Activated CD4-positive, alpha-beta T cell treated with anti-CD3 and anti-CD28 coated beads, Interleukin-2, amount 10 ng/mL, durations not matched to agents 24 days and 14 days (primary cell): ENCODE measurements at regions not wholly inside any gene's neighbourhood (a gene's known extent, or its start where the extent isn't known, plus 50 kb on each side); places are given as distances from the start of the nearest gene placed in this dataset.

Experiments
- DNase-seq: peaks from one replicate; pipeline ENCODE4 v3.0.0; 2022
- H3K27ac Mint-ChIP-seq: one replicate; pipeline ENCODE4 v1.8.0; 2022; ENCODE audit warnings: mild to moderate bottlenecking, mixed read lengths
- H3K27me3 Mint-ChIP-seq: one replicate; pipeline ENCODE4 v1.8.0; 2022; ENCODE audit warnings: mixed read lengths
- H3K36me3 Mint-ChIP-seq: one replicate; pipeline ENCODE4 v1.8.0; 2022; ENCODE audit warnings: low read depth, mild to moderate bottlenecking, mixed read lengths
- H3K4me1 Mint-ChIP-seq: one replicate; pipeline ENCODE4 v1.8.0; 2021; ENCODE audit warnings: mixed read lengths
- H3K4me3 Mint-ChIP-seq: one replicate; pipeline ENCODE4 v1.8.0; 2022; ENCODE audit warnings: mild to moderate bottlenecking, moderate library complexity, mixed read lengths
- H3K9me3 Mint-ChIP-seq: one replicate; pipeline ENCODE4 v1.8.0; 2021; ENCODE audit warnings: mixed read lengths
- intact Hi-C: fragments of 100-400 bp; cut with micrococcal nuclease; formaldehyde crosslinking; loops from one replicate; pipeline ENCODE4 v1.15.1; 2023

DNA sequence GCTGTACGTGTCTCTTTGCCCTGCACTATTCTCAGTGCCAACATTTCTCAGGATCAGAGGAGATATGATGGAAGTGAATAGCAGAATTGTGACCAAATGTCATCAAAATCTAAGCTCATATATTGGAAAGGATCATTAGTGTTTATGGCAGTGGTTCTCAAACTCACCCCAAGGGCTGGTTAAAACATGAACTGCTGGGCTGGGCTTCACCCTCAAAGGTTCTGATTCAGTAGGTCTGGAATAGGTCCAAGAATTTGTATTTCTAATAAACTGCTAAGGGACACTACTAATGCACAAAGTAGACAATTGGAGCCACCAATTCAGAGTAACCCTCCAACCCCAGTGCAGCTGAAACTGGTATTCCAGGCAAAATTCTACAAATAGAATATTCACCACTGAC lies 317.9 kb upstream of the UBE2E3 start:
- Mint-ChIP-seq H3K27ac (no peak overlapping the region), H3K27me3 (peaks cover 3% of the 10 kb centered on the region), H3K4me3 (no peak overlapping the region), H3K9me3 (no peaks in the 10 kb centered on the region), H3K4me1 (no peaks in the 10 kb centered on the region), H3K36me3 (no peaks in the 10 kb centered on the region)
- intact Hi-C loops = no loop called here
- DNase-seq = no peak

DNA sequence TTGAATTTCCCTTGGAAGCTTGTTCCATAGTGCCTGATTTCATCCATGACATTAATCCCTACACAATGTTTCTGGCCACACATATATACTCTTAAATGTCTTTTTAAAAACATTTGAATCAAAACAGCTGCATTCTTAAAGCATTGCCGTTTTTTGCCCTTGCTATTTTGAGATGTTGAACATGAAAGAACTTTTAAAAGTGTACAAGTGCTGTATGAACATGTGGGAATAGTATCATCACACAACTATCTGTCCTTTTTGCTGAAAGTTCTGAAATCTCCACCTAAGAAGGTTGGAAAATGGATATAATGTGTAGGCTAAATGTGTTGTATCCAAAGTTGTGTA lies 318.7 kb upstream of the UBE2E3 start:
- Mint-ChIP-seq H3K27ac (no peak overlapping the region), H3K36me3 (no peaks in the 10 kb centered on the region), H3K9me3 (no peaks in the 10 kb centered on the region), H3K4me1 (no peaks in the 10 kb centered on the region), H3K27me3 (peaks cover 3% of the 10 kb centered on the region), H3K4me3 (no peak overlapping the region)
- DNase-seq = no peak
- intact Hi-C loops = no loop called here

- H3K4me3 Mint-ChIP-seq = no peak overlapping the region
- no peaks in the 10 kb centered on the region for H3K36me3 Mint-ChIP-seq
- peaks cover 3% of the 10 kb centered on the region for H3K27me3 Mint-ChIP-seq
- intact Hi-C loops = no loop called here
- H3K9me3 Mint-ChIP-seq = no peaks in the 10 kb centered on the region
- no peak for DNase-seq
- no peaks in the 10 kb centered on the region for H3K4me1 Mint-ChIP-seq
- H3K27ac Mint-ChIP-seq = no peak overlapping the region
Observed at GRCh38 chr2:180660881-180661685, 319.3 kb upstream of the UBE2E3 start.

GRCh38 chr2:180660207-180660606 lies 320.2 kb upstream of the UBE2E3 start:
- no peaks in the 10 kb centered on the region for H3K4me1 Mint-ChIP-seq
- no peak overlapping the region for H3K4me3 Mint-ChIP-seq
- intact Hi-C loops = no loop called here
- H3K36me3 Mint-ChIP-seq = no peaks in the 10 kb centered on the region
- no peak for DNase-seq
- no peaks in the 10 kb centered on the region for H3K9me3 Mint-ChIP-seq
- H3K27me3 Mint-ChIP-seq = peaks cover 3% of the 10 kb centered on the region
- no peak overlapping the region for H3K27ac Mint-ChIP-seq

DNA sequence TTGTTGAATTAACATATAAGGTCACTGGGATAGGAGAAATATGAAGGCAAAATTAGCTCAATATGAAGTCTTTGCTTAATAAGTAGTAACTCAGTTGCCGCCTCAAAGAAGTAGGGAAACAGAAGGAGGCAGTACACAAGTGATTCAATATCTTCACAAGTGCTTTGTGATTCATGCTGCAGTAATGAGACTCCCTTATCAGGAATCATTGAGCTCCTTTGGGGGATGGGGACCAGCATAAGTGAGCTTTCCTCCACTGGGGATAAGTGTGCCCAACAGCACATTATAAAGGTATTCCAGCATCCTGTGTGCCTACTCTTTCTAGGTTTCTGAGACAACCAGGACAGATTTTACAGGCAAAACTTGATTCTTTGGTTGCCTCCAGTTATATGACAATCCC lies 323.4 kb upstream of the UBE2E3 start:
- intact Hi-C loops = no loop called here
- peaks cover 3% of the 10 kb centered on the region for H3K27me3 Mint-ChIP-seq
- H3K4me3 Mint-ChIP-seq = no peak overlapping the region
- no peaks in the 10 kb centered on the region for H3K9me3 Mint-ChIP-seq
- no peaks in the 10 kb centered on the region for H3K4me1 Mint-ChIP-seq
- H3K36me3 Mint-ChIP-seq = no peaks in the 10 kb centered on the region
- no peak overlapping the region for H3K27ac Mint-ChIP-seq
- no peak for DNase-seq

DNA sequence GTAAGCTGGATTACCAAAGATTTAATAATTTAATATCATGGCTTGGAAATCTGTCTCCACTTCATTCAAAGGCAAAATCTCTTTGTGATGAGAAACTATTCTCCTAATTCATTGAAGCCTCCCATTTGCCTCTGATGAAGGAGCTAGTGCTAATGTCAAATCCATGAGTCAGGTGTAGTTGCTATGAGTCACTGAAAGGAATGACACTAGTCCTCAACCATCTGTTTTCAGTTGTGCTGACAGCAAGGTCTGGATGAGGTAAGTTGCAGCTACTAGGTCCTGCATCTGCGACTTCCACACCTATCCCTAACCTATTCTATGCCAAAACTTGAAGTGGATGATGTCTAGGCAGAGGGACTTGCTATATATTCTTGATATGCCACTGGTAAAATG lies 324.0 kb upstream of the UBE2E3 start:
- Mint-ChIP-seq H3K9me3 (no peaks in the 10 kb centered on the region), H3K27ac (no peak overlapping the region), H3K4me3 (no peak overlapping the region), H3K27me3 (peaks cover 3% of the 10 kb centered on the region), H3K4me1 (no peaks in the 10 kb centered on the region), H3K36me3 (no peaks in the 10 kb centered on the region)
- intact Hi-C loops = no loop called here
- DNase-seq = no peak

DNA sequence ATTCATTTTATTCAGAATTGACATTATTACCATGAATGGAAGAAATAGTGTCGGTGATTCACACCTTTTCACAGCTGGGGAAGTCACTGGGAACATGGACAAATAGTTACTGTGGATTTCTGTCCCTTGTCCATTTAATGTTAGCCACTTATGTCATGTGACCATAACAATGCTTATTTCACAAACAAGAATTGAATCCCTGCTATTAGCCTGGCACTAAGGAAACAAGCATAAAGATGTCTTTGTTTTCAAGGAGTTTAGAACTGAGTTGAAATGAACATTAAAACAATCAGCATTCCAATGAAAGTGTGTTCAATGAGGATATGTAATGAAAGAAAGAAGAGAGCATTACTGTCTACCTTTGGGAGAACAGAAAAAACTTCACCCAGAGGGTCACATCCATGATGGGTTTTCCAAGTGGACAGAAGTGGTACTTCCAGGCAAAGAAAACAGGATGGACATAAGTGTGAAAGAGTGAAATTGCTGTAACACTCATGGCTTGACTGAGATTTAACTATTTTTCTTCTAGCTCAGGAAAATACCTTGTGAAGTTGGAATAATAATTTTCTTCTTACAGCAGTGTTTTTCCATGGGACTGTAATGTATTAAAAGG lies 324.5 kb upstream of the UBE2E3 start:
- peaks cover 3% of the 10 kb centered on the region for H3K27me3 Mint-ChIP-seq
- H3K4me3 Mint-ChIP-seq = no peak overlapping the region
- no peak overlapping the region for H3K27ac Mint-ChIP-seq
- H3K9me3 Mint-ChIP-seq = no peaks in the 10 kb centered on the region
- intact Hi-C loops = no loop called here
- H3K4me1 Mint-ChIP-seq = no peaks in the 10 kb centered on the region
- no peak for DNase-seq
- H3K36me3 Mint-ChIP-seq = no peaks in the 10 kb centered on the region

DNA sequence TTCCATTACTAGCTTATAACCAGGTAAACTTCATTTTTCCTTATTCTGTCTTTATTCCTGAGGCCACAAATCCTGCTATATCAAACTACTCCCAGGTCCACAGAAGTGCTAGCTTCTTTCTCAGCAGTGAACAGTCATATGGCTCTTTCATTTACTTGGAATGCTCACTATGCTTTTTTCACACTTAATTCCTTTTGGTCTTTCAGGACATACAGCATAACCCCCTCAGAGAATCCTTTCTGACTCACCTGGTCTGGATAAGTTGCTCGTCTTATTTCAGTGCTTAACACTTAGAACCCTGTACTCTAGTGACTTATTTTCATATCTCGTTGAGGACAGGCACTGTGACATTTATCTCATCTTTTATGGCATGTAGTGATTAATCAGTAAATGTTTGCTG lies 325.0 kb upstream of the UBE2E3 start:
- Mint-ChIP-seq H3K36me3 (no peaks in the 10 kb centered on the region), H3K4me1 (no peaks in the 10 kb centered on the region), H3K9me3 (no peaks in the 10 kb centered on the region), H3K4me3 (no peak overlapping the region), H3K27ac (no peak overlapping the region), H3K27me3 (peaks cover 3% of the 10 kb centered on the region)
- no peak for DNase-seq
- intact Hi-C loops = no loop called here

- Mint-ChIP-seq H3K27me3 (no peaks in the 10 kb centered on the region), H3K36me3 (no peaks in the 10 kb centered on the region), H3K4me1 (no peaks in the 10 kb centered on the region), H3K27ac (no peak overlapping the region), H3K4me3 (no peak overlapping the region), H3K9me3 (no peaks in the 10 kb centered on the region)
- DNase-seq = no peak
- intact Hi-C loops = no loop called here
Observed at GRCh38 chr2:180653481-180653880, 326.9 kb upstream of the UBE2E3 start.

- H3K36me3 Mint-ChIP-seq = no peaks in the 10 kb centered on the region
- intact Hi-C loops = no loop called here
- H3K4me1 Mint-ChIP-seq = no peaks in the 10 kb centered on the region
- no peak overlapping the region for H3K27ac Mint-ChIP-seq
- no peak overlapping the region for H3K4me3 Mint-ChIP-seq
- no peak for DNase-seq
- H3K27me3 Mint-ChIP-seq = no peaks in the 10 kb centered on the region
- no peaks in the 10 kb centered on the region for H3K9me3 Mint-ChIP-seq
Observed at GRCh38 chr2:180652794-180653193, 327.6 kb upstream of the UBE2E3 start.

- no peak for DNase-seq
- Mint-ChIP-seq H3K9me3 (no peaks in the 10 kb centered on the region), H3K36me3 (no peaks in the 10 kb centered on the region), H3K4me3 (no peak overlapping the region), H3K27me3 (no peaks in the 10 kb centered on the region), H3K27ac (no peak overlapping the region), H3K4me1 (no peaks in the 10 kb centered on the region)
- intact Hi-C loops = no loop called here
Observed at GRCh38 chr2:180651596-180651995, 328.8 kb upstream of the UBE2E3 start.

DNA sequence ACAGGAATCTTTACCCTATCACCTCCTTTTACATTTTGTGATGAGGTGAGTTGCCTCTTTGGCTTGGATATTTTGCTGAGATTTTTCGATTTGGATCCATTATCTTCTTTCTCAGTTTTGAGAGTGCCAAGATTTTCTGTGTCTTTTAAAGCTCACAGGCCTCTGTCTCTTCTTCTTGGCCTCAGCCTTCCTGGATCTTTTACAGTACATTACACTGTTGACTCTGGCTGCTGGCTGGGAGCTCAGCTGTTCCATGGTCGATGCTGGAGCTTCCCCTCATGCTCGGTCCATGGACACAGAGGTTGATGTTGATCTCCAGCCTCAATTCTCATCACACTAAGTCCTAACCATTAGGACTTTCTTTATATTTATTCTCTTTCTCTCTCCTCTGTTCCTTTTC lies 332.8 kb upstream of the UBE2E3 start:
- Mint-ChIP-seq H3K27ac (no peak overlapping the region), H3K9me3 (no peaks in the 10 kb centered on the region), H3K4me3 (no peak overlapping the region), H3K27me3 (no peaks in the 10 kb centered on the region), H3K4me1 (no peaks in the 10 kb centered on the region), H3K36me3 (no peaks in the 10 kb centered on the region)
- DNase-seq = no peak
- intact Hi-C loops = no loop called here

DNA sequence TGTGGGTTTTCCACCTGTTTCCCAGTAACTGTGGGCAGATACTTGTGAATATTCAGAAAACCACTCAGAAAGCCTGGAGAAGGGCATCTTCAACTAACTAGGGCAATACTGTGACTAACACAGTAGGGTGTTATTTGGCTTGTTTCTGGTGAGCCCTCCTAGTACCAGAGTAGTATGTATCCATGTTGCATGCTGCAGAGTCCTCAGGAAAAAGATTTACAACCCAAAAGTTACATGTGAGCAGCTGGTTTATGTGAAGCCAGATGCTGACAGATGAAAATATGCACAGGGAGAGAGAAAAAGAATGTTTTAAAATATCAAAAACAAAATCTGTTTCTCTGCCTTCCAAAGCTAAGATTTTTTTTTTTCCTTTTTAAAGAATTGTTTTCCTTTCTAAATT lies 333.2 kb upstream of the UBE2E3 start:
- Mint-ChIP-seq H3K4me1 (no peaks in the 10 kb centered on the region), H3K9me3 (no peaks in the 10 kb centered on the region), H3K36me3 (no peaks in the 10 kb centered on the region), H3K27me3 (no peaks in the 10 kb centered on the region), H3K4me3 (no peak overlapping the region), H3K27ac (no peak overlapping the region)
- DNase-seq = no peak
- intact Hi-C loops = no loop called here

GRCh38 chr2:180646756-180647155 lies 333.6 kb upstream of the UBE2E3 start:
- no peak for DNase-seq
- intact Hi-C loops = no loop called here
- no peaks in the 10 kb centered on the region for H3K9me3 Mint-ChIP-seq
- H3K27me3 Mint-ChIP-seq = no peaks in the 10 kb centered on the region
- no peaks in the 10 kb centered on the region for H3K4me1 Mint-ChIP-seq
- H3K36me3 Mint-ChIP-seq = no peaks in the 10 kb centered on the region
- no peak overlapping the region for H3K27ac Mint-ChIP-seq
- H3K4me3 Mint-ChIP-seq = no peak overlapping the region

GRCh38 chr2:180644709-180645108 lies 335.7 kb upstream of the UBE2E3 start:
- Mint-ChIP-seq H3K27ac (no peak overlapping the region), H3K27me3 (no peaks in the 10 kb centered on the region), H3K4me1 (no peaks in the 10 kb centered on the region), H3K9me3 (no peaks in the 10 kb centered on the region), H3K4me3 (no peak overlapping the region), H3K36me3 (no peaks in the 10 kb centered on the region)
- no peak for DNase-seq
- intact Hi-C loops = no loop called here
